H1 (cell line): ENCODE measurements at regions not wholly inside any gene's neighbourhood (a gene's known extent, or its start where the extent isn't known, plus 50 kb on each side); places are given as distances from the start of the nearest gene placed in this dataset.

ENCODE experiments used
- E2F6 ChIP-seq: IDR thresholded peaks from 2 replicates; pipeline ENCODE4 v1.6.1; 2012; ENCODE audit warnings: inconsistent platforms
- HDAC6 ChIP-seq: IDR thresholded peaks from one replicate; pipeline ENCODE4 v1.7.1; 2012; ENCODE audit warnings: low read depth, mild to moderate bottlenecking, inconsistent platforms, low read length, moderate library complexity
- RAD21 ChIP-seq, 2 experiments: IDR thresholded peaks in 1 of 2; conservative IDR thresholded peaks in 1 of 2; 2 replicates each; pipeline ENCODE4 v1.6.1; 2011; ENCODE audit warnings: low read depth in 2 of 2, low read length in 2 of 2, improper control_type of control experiment in 1 of 2, inconsistent platforms in 1 of 2, mild to moderate bottlenecking in 1 of 2, moderate library complexity in 1 of 2

- TF ChIP-seq E2F6 (no peak), RAD21 (IDR thresholded peaks at IDR 0.05 in 1 of 2, conservative IDR thresholded peaks at IDR 0.05 in 1 of 2; ENCODE audit: low read depth in 2 of 2, low read length in 2 of 2) (peak in 1 of 2 experiments; percentile 17; a peak in 1 of 4 replicates), HDAC6 (no peak)
Observed at GRCh38 chr12:67388331-67389138, 119.4 kb downstream of the CAND1 start (continued).
